ENCODE measurements at regions not wholly inside any gene's neighbourhood (a gene's known extent, or its start where the extent isn't known, plus 50 kb on each side); places are given as distances from the start of the nearest gene placed in this dataset.

DNA sequence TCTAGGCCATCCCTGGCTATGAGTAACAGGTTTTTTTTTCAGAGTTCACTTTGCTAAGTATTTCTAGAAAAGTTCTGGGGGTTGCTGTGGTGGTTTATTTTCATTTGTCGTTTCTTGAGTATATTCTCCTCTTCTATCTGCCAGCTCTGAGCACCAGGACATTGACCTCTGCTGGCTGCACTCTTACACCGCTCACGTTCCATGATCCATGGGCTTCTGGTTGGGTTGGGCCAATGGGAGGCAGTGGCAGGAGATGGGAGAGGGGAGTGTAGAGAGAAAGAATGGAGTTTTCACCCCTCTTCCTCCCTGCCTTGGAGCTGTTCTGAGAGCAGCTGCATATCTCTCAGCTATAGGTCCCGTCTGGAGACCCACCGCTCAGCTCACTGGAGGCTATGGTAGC, 161.0 kb upstream of the ATXN1 start:
- dilution Hi-C loops (cut with MboI; ENCODE audit: extremely low pct_ligation_motif_present, low sequenced_read_pairs) = no loop called here
- Histone ChIP-seq H3K9ac (replicated peaks; ENCODE audit: extremely low read depth, insufficient read depth, low read length) (no peak overlapping the region), H3K4me1 (ENCODE audit: control insufficient read depth, extremely low read depth, insufficient read depth, low read length) (no peaks in the 10 kb centered on the region), H3K79me2 (ENCODE audit: control insufficient read depth, insufficient read depth, low read length) (no peaks in the 10 kb centered on the region), H3K9me3 (replicated peaks; ENCODE audit: control insufficient read depth, insufficient read depth, low read length) (no peaks in the 10 kb centered on the region), H2AFZ (ENCODE audit: low read depth, low read length) (no peak overlapping the region), H3K9me1 (replicated peaks; ENCODE audit: control insufficient read depth, extremely low read depth, insufficient read depth, low read length) (no peaks in the 10 kb centered on the region), H3K4me3 (replicated peaks in 1 of 3; ENCODE audit: insufficient read depth in 1 of 3, low read depth in 1 of 3, low read length in 3 of 3) (no peak overlapping the region), H3K27ac (ENCODE audit: insufficient read depth, low read depth, low read length) (no peak overlapping the region), H3K36me3 (ENCODE audit: control insufficient read depth in 2 of 2, extremely low read depth in 1 of 2, insufficient read depth in 2 of 2, low read length in 2 of 2) (no peaks in the 10 kb centered on the region), H4K20me1 (replicated peaks; ENCODE audit: control insufficient read depth, extremely low read depth, insufficient read depth, low read length) (no peaks in the 10 kb centered on the region), H3K4me2 (ENCODE audit: insufficient read depth, low read length) (no peak overlapping the region), H3K27me3 (ENCODE audit: control insufficient read depth in 2 of 2, insufficient read depth in 2 of 2, low read length in 2 of 2) (peaks cover 0 to 2% of the 10 kb centered on the region in 2 experiments)
- POLR2A ChIA-PET = no interaction called here
- no peak for DNase-seq (ENCODE audit: low read depth, low spot score)
- BruUV-seq (replicated peaks) = no TSS peak
- intact Hi-C loops (cut with micrococcal nuclease) = no loop called here
- no peak for TF ChIP-seq MYC (IDR thresholded peaks at IDR 0.05; ENCODE audit: low read depth, low read length)
- no peak for TF ChIP-seq POLR2A (IDR thresholded peaks at IDR 0.05; ENCODE audit: low read depth, low read length)
- TF ChIP-seq, protein P1, sequence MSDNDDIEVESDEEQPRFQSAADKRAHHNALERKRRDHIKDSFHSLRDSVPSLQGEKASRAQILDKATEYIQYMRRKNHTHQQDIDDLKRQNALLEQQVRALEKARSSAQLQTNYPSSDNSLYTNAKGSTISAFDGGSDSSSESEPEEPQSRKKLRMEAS (IDR thresholded peaks at IDR 0.05; ENCODE audit: insufficient read depth, insufficient read length) = no peak
- TF ChIP-seq GATA2 (IDR thresholded peaks at IDR 0.05; ENCODE audit: insufficient read depth, insufficient read length, low read depth, low read length) = no peak
- CTCF ChIA-PET = interaction anchor here (1.3 kb wide), 1 partner anchor 43 kb away, joined by 4 read pairs; no protein-coding TSS in a partner anchor
- FAIRE-seq = no peak

DNA sequence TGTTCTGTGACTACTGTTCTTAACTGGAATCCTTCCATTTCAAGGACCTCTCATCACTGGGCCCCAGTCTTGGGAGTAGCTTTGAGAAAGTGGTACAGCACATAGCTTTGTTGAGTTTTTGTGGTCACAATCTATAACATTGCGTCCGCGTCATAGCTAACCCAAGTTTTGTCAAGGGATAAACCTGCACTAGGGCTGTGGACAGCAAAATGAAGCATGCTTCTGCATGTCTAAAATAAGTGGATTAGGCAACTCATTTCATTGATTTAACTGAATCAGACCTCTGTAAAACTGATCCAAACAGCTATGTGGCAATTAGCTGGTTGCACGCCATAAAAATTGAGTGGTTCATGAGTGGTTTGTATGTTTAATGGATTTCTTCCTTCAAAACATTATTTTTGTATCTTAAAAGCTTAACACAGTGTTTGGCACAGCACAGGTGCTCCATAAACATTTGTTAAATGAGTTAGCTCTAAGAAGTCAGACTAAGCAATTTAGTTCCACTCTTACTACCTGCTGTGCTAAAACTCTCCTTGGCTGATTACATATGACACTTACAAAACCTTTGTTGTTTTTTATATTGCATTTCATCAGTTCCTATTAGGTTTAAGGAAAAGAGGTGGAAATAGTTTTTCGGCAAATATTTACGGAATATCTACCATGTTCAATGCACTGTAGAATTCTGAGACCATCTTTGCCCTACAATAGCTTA, 160.3 kb upstream of the ATXN1 start:
- Histone ChIP-seq H3K4me1 (ENCODE audit: control insufficient read depth, extremely low read depth, insufficient read depth, low read length) (no peaks in the 10 kb centered on the region), H3K4me2 (ENCODE audit: insufficient read depth, low read length) (no peak overlapping the region), H3K79me2 (ENCODE audit: control insufficient read depth, insufficient read depth, low read length) (no peaks in the 10 kb centered on the region), H3K27me3 (ENCODE audit: control insufficient read depth in 2 of 2, insufficient read depth in 2 of 2, low read length in 2 of 2) (peaks cover 0 to 2% of the 10 kb centered on the region in 2 experiments), H3K27ac (ENCODE audit: insufficient read depth, low read depth, low read length) (no peak overlapping the region), H3K9me1 (replicated peaks; ENCODE audit: control insufficient read depth, extremely low read depth, insufficient read depth, low read length) (no peaks in the 10 kb centered on the region), H3K36me3 (ENCODE audit: control insufficient read depth in 2 of 2, extremely low read depth in 1 of 2, insufficient read depth in 2 of 2, low read length in 2 of 2) (no peaks in the 10 kb centered on the region), H4K20me1 (replicated peaks; ENCODE audit: control insufficient read depth, extremely low read depth, insufficient read depth, low read length) (no peaks in the 10 kb centered on the region), H3K9ac (replicated peaks; ENCODE audit: extremely low read depth, insufficient read depth, low read length) (no peak overlapping the region), H2AFZ (ENCODE audit: low read depth, low read length) (no peak overlapping the region), H3K9me3 (replicated peaks; ENCODE audit: control insufficient read depth, insufficient read depth, low read length) (no peaks in the 10 kb centered on the region), H3K4me3 (replicated peaks in 1 of 3; ENCODE audit: insufficient read depth in 1 of 3, low read depth in 1 of 3, low read length in 3 of 3) (no peak overlapping the region)
- TF ChIP-seq, protein P2, sequence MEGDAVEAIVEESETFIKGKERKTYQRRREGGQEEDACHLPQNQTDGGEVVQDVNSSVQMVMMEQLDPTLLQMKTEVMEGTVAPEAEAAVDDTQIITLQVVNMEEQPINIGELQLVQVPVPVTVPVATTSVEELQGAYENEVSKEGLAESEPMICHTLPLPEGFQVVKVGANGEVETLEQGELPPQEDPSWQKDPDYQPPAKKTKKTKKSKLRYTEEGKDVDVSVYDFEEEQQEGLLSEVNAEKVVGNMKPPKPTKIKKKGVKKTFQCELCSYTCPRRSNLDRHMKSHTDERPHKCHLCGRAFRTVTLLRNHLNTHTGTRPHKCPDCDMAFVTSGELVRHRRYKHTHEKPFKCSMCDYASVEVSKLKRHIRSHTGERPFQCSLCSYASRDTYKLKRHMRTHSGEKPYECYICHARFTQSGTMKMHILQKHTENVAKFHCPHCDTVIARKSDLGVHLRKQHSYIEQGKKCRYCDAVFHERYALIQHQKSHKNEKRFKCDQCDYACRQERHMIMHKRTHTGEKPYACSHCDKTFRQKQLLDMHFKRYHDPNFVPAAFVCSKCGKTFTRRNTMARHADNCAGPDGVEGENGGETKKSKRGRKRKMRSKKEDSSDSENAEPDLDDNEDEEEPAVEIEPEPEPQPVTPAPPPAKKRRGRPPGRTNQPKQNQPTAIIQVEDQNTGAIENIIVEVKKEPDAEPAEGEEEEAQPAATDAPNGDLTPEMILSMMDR (IDR thresholded peaks at IDR 0.05; ENCODE audit: extremely low read depth in 1 of 2, insufficient read depth in 1 of 2, low read depth in 1 of 2, low read length in 2 of 2) = no peak
- TF ChIP-seq FOS (IDR thresholded peaks at IDR 0.05; ENCODE audit: borderline replicate concordance, insufficient read depth, low read length) (no peak), JUN (IDR thresholded peaks at IDR 0.05; ENCODE audit: borderline replicate concordance, insufficient read depth, insufficient read length, low read depth) (no peak), POLR2A (IDR thresholded peaks at IDR 0.05; ENCODE audit: low read depth, low read length) (no peak), MYC (IDR thresholded peaks at IDR 0.05; ENCODE audit: low read depth, low read length) (no peak), GATA2 (IDR thresholded peaks at IDR 0.05; ENCODE audit: insufficient read depth, insufficient read length, low read depth, low read length) (no peak), POLR2AphosphoS5 (IDR thresholded peaks at IDR 0.05; ENCODE audit: insufficient read depth, low read depth, low read length) (no peak), EZH2 (IDR thresholded peaks at IDR 0.05; ENCODE audit: borderline replicate concordance, low read depth, low read length, severe bottlenecking) (no peak)
- TF ChIP-seq, protein P1 (IDR thresholded peaks at IDR 0.05; ENCODE audit: insufficient read depth, insufficient read length) = no peak
- DNase-seq (ENCODE audit: low read depth, low spot score) (no peak), FAIRE-seq (no peak)
- POLR2A ChIA-PET = no interaction called here
- dilution Hi-C loops (cut with MboI; ENCODE audit: extremely low pct_ligation_motif_present, low sequenced_read_pairs) (no loop called here), intact Hi-C loops (cut with micrococcal nuclease) (no loop called here)
- BruUV-seq (replicated peaks) = no TSS peak
- CTCF ChIA-PET = interaction anchor here (1.3 kb wide), 1 partner anchor 43 kb away, joined by 4 read pairs; no protein-coding TSS in a partner anchor

Measured in endothelial cell of umbilical vein (primary cell).